ENCODE measurements at regions not wholly inside any gene's neighbourhood (a gene's known extent, or its start where the extent isn't known, plus 50 kb on each side); places are given as distances from the start of the nearest gene placed in this dataset.

- TF ChIP-seq CTCF (IDR thresholded peaks at IDR 0.05) (no peak), POLR2A (IDR thresholded peaks at IDR 0.05) (no peak)
These were observed 471.9 kb downstream of the RPS29 start for GRCh38 chr14:49114161-49114893.

All from uterus (tissue), 2 donors.